Prostate gland (tissue), 2 donors: ENCODE measurements at regions not wholly inside any gene's neighbourhood (a gene's known extent, or its start where the extent isn't known, plus 50 kb on each side); places are given as distances from the start of the nearest gene placed in this dataset.

Source experiments
- DNase-seq: peaks from one replicate; pipeline ENCODE4 v3.0.0-alpha.2; 2019; ENCODE audit warnings: low spot score
- H3K27ac ChIP-seq, 2 donors: fragments of 200-600 bp; sonication (generic); 2 replicates each; pipeline ENCODE4 v1.5.1; 2017 to 2019
- H3K27me3 ChIP-seq: fragments of 200-600 bp; sonication (generic); replicated peaks from 2 replicates; pipeline ENCODE4 v1.5.1; 2019; ENCODE audit not compliant: insufficient read depth
- H3K36me3 ChIP-seq, 2 donors: fragments of 200-600 bp; sonication (generic); 1 replicate in 1 of 2; 2 replicates in 1 of 2; pipeline versions ENCODE4 v1.5.1 to v1.8.1; 2017 to 2019
- H3K4me1 ChIP-seq: fragments of 200-600 bp; sonication (generic); replicated peaks from 2 replicates; pipeline ENCODE4 v1.5.1; 2019
- H3K4me3 ChIP-seq, 2 donors: fragments of 200-600 bp; sonication (generic); 2 replicates each; pipeline ENCODE4 v1.5.1; 2017 to 2019
- H3K9me3 ChIP-seq: fragments of 200-600 bp; sonication (generic); 2 replicates; pipeline ENCODE4 v1.5.1; 2017
- CTCF ChIP-seq, 4 experiments: fragments of 200-600 bp in 2 of 4; fragments of 450-650 bp in 2 of 4; sonication (generic) in 2 of 4; IDR thresholded peaks; 1 replicate in 3 of 4; 2 replicates in 1 of 4; pipeline ENCODE4 v1.5.1; 2016 to 2019; ENCODE audit warnings: antibody characterized with exemption in 4 of 4, mild to moderate bottlenecking in 2 of 4, moderate library complexity in 2 of 4
- POLR2A ChIP-seq: fragments of 450-650 bp; IDR thresholded peaks from one replicate; pipeline ENCODE4 v1.6.1; 2016; ENCODE audit warnings: antibody characterized with exemption, mild to moderate bottlenecking
- POLR2AphosphoS5 ChIP-seq: sonication (generic); formaldehyde crosslinking; IDR thresholded peaks from one replicate; pipeline ENCODE4 v1.6.1; 2017; ENCODE audit warnings: antibody characterized with exemption
- WGBS: methylation state at CpG from one replicate; pipeline ENCODE4 v1.1.5; 2018; 5-methylcytosine and 5-hydroxymethylcytosine counted together
- intact Hi-C: fragments of 100-400 bp; cut with DNase I; formaldehyde crosslinking; loops from one replicate; pipeline ENCODE4 v1.14.2; 2022

- 35% methylated on average over 6 of the region's 6 CpGs for WGBS
- Histone ChIP-seq H3K27ac (no peak overlapping the region), H3K27me3 (no peaks in the 10 kb centered on the region), H3K9me3 (no peaks in the 10 kb centered on the region), H3K36me3 (no peaks in the 10 kb centered on the region), H3K4me1 (peaks cover 10% of the 10 kb centered on the region), H3K4me3 (no peak overlapping the region)
- TF ChIP-seq POLR2AphosphoS5 (no peak), CTCF (IDR thresholded peaks at IDR 0.05) (no peak), POLR2A (no peak)
- DNase-seq: no peak
- intact Hi-C loops: loop anchor here (5.0 kb wide), 1 partner anchor 263 kb away; the partner anchor contains the start of gene ZFP36L2
These were observed 172.2 kb upstream of the HAAO start for GRCh38 chr2:42964439-42965083.

GRCh38 chr2:42963452-42964068, 171.2 kb upstream of the HAAO start:
- Histone ChIP-seq H3K27ac (peak overlapping the region in 1 of 2 donors; percentile 58), H3K4me1 (peaks cover 15% of the 10 kb centered on the region)
- no peak for DNase-seq

GRCh38 chr2:42962508-42962953, 170.1 kb upstream of the HAAO start:
- no peaks in the 10 kb centered on the region for H3K9me3 ChIP-seq
- H3K36me3 ChIP-seq: no peaks in the 10 kb centered on the region
- intact Hi-C loops: loop anchor here (5.0 kb wide), 1 partner anchor 265 kb away; the partner anchor contains the start of gene ZFP36L2
- no peak for TF ChIP-seq CTCF (IDR thresholded peaks at IDR 0.05)
- TF ChIP-seq POLR2AphosphoS5: no peak
- TF ChIP-seq POLR2A: no peak
- H3K27ac ChIP-seq: peak overlapping the region; percentile 58 to 72
- peaks cover 15% of the 10 kb centered on the region for H3K4me1 ChIP-seq
- 39% methylated on average over 12 of the region's 12 CpGs for WGBS
- H3K27me3 ChIP-seq: no peaks in the 10 kb centered on the region
- no peak for DNase-seq
- no peak overlapping the region for H3K4me3 ChIP-seq

More at GRCh38 chr2:42963452-42964068, 171.2 kb upstream of the HAAO start:
- intact Hi-C loops: loop anchor here (5.0 kb wide), 1 partner anchor 264 kb away; the partner anchor contains the start of gene ZFP36L2
- no peak for TF ChIP-seq POLR2AphosphoS5
- no peak for TF ChIP-seq CTCF (IDR thresholded peaks at IDR 0.05)
- no peak for TF ChIP-seq POLR2A
- no peak overlapping the region for H3K4me3 ChIP-seq
- H3K9me3 ChIP-seq: no peaks in the 10 kb centered on the region
- H3K27me3 ChIP-seq: no peaks in the 10 kb centered on the region
- WGBS: 95% methylated on average over 9 of the region's 9 CpGs
- H3K36me3 ChIP-seq: no peaks in the 10 kb centered on the region

GRCh38 chr2:42961961-42962360, 169.6 kb upstream of the HAAO start:
- intact Hi-C loops: loop anchor here (5.0 kb wide), 1 partner anchor 265 kb away; the partner anchor contains the start of gene ZFP36L2
- TF ChIP-seq POLR2A (no peak), CTCF (IDR thresholded peaks at IDR 0.05) (no peak), POLR2AphosphoS5 (no peak)
- Histone ChIP-seq H3K36me3 (no peaks in the 10 kb centered on the region), H3K9me3 (no peaks in the 10 kb centered on the region), H3K27me3 (no peaks in the 10 kb centered on the region), H3K27ac (peak overlapping the region; percentile 58 to 72), H3K4me1 (peaks cover 15% of the 10 kb centered on the region), H3K4me3 (no peak overlapping the region)
- WGBS: 81% methylated on average over 7 of the region's 7 CpGs
- no peak for DNase-seq
